Activated T-helper 17 cell treated with anti-CD3 and anti-CD28 coated beads, Interleukin-2, amount 50 U/mL, for 72 hours (primary cell): ENCODE measurements at regions not wholly inside any gene's neighbourhood (a gene's known extent, or its start where the extent isn't known, plus 50 kb on each side); places are given as distances from the start of the nearest gene placed in this dataset.
A peak's percentile ranks its signal among the peaks of the same experiment; 100 is the strongest.

Source experiments
- ATAC-seq: fragments of 150-1000 bp; cut with Tn5 transposase; replicated peaks from 2 replicates; pipeline ENCODE4 v1.10.0; 2021; ENCODE audit warnings: mild to moderate bottlenecking, moderate library complexity
- H3K27ac Mint-ChIP-seq: one replicate; pipeline ENCODE4 v1.8.0; 2022; ENCODE audit warnings: mixed read lengths
- H3K27me3 Mint-ChIP-seq: one replicate; pipeline ENCODE4 v1.8.0; 2022; ENCODE audit warnings: mixed read lengths
- H3K36me3 Mint-ChIP-seq: one replicate; pipeline ENCODE4 v1.8.0; 2022; ENCODE audit warnings: low read depth, mild to moderate bottlenecking, mixed read lengths
- H3K4me1 Mint-ChIP-seq: one replicate; pipeline ENCODE4 v1.8.0; 2022; ENCODE audit warnings: mixed read lengths
- H3K4me3 Mint-ChIP-seq: one replicate; pipeline ENCODE4 v1.8.0; 2022; ENCODE audit warnings: mild to moderate bottlenecking, mixed read lengths
- H3K9me3 Mint-ChIP-seq: one replicate; pipeline ENCODE4 v1.8.0; 2022; ENCODE audit warnings: mixed read lengths

DNA sequence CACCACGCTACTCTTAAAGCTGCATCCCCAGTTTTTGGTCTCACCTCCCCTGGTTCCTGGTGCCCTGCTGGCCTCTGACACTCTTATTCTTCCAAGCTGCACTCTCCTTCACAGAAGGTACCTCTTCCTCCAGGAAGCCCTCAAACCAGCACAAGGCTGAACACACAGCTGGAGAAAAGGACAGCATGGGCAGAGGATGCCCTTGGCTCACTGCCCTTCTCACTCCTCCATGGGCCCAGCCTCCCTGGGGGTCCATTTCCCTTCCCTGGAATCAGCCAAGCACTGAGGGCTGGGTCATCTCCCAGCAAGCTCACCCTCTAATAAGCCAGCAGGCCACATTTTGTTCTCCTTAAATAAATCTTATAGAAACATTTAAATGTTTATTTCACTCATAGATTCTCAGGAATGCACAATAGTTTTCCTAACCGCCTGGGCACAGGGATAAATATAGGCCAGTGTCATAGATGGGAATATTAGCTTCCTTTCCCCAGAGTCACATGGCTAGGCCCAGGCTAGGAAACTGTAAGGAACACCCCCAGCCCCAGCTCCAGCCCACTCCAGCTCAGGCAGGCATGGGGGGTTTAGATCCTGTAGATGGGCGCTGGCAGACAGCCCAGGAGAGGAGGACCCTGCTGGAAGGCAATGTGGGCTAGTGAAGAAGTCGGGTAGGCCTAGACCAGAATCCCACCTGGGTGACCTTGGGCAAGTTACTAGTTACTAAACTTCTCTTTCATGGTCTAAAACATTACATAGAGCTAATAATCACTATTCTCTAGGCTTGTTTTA is 51.5 kb downstream of the IRAG1 start:
- no peaks in the 10 kb centered on the region for H3K36me3 Mint-ChIP-seq

DNA sequence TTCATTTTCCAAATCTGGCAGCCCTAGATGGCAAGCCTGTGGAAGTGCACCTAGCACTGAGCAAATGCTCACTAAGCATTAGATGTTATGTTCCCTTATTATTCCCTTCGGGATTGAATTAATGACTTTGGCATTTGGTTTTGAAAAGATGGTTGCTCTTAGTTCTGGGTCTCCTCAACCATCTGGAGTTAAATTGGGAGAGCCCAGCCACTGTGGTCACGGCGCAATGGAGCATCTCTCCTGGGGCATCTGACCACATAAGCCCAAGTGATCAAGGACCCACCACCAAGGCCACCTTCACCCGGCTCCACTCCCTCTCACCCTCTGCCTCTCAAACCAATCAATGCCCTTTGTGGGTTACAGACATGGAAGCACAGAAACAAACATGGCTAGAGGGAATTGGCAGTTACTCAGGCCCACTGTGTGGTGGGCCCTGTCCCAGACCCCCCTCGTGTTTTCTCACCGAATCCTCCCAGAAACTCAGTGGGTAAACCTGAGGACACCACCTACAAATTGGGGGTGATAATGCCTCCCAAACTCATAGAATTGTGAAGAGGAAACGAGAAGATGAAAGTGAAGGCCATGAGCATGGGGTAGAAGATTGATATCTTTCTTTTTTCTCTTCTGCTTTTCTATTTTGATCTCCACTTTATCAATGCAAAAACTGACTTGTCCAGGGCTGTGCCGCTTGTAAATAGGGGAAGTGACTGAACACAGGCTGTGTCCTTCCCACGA is 52.2 kb downstream of the IRAG1 start:
- peak overlapping the region; percentile 24 for H3K27ac Mint-ChIP-seq
- no peak overlapping the region for H3K4me3 Mint-ChIP-seq
- peaks cover 7% of the 10 kb centered on the region for H3K27me3 Mint-ChIP-seq
- no peaks in the 10 kb centered on the region for H3K4me1 Mint-ChIP-seq
- no peak for ATAC-seq
- no peaks in the 10 kb centered on the region for H3K36me3 Mint-ChIP-seq
- no peaks in the 10 kb centered on the region for H3K9me3 Mint-ChIP-seq

More for the DNA sequence above, 51.5 kb downstream of the IRAG1 start:
- peaks cover under 1% of the 10 kb centered on the region for H3K4me1 Mint-ChIP-seq
- H3K4me3 Mint-ChIP-seq = no peak overlapping the region
- no peaks in the 10 kb centered on the region for H3K9me3 Mint-ChIP-seq
- ATAC-seq = no peak
- peaks cover 7% of the 10 kb centered on the region for H3K27me3 Mint-ChIP-seq
- H3K27ac Mint-ChIP-seq = peak overlapping the region; percentile 24

DNA sequence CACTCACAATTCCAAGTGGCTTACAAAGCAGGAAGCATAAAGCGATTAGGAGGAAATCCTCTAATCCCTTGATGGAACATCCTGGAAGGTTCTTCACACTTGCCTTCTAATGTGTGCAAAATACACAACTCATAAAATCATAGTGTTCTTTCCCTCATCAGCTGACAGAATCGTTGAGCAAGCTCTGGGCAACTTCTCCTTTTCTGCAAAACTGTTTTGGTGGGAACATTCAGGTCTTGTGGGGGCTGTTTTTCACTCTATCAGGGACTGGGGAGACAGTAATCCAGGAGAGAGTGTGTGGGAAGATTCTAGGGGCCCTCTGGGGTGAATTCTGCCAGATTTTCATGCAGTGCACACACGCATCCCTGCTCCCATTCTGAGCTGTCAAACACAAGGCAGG is 53.2 kb downstream of the IRAG1 start:
- Mint-ChIP-seq H3K36me3 (no peaks in the 10 kb centered on the region), H3K4me1 (no peaks in the 10 kb centered on the region), H3K4me3 (no peak overlapping the region), H3K27me3 (peaks cover 7% of the 10 kb centered on the region), H3K27ac (no peak overlapping the region), H3K9me3 (no peaks in the 10 kb centered on the region)
- no peak for ATAC-seq

DNA sequence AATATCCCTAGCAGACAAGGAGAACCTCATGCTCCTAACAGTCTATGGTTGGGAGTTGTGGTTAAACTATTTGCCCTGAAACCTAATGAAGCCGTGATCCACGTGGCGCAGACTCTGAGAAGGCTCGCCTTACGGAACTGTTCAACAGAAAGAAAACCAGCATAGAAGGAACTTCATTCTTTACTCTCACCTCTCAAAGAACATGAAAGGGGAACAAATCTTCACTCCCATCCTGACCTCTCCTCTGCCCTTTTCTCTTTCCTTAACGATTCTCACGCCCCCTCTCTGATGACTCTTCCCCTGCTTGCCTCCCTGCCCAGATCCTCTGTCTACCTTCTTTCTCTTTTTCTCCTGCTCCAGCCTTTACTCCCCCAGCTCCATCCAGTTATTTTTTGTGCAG is 54.2 kb downstream of the IRAG1 start:
- Mint-ChIP-seq H3K4me1 (no peaks in the 10 kb centered on the region), H3K27ac (no peak overlapping the region), H3K27me3 (peaks cover 7% of the 10 kb centered on the region), H3K4me3 (no peak overlapping the region), H3K36me3 (no peaks in the 10 kb centered on the region), H3K9me3 (no peaks in the 10 kb centered on the region)
- no peak for ATAC-seq

DNA sequence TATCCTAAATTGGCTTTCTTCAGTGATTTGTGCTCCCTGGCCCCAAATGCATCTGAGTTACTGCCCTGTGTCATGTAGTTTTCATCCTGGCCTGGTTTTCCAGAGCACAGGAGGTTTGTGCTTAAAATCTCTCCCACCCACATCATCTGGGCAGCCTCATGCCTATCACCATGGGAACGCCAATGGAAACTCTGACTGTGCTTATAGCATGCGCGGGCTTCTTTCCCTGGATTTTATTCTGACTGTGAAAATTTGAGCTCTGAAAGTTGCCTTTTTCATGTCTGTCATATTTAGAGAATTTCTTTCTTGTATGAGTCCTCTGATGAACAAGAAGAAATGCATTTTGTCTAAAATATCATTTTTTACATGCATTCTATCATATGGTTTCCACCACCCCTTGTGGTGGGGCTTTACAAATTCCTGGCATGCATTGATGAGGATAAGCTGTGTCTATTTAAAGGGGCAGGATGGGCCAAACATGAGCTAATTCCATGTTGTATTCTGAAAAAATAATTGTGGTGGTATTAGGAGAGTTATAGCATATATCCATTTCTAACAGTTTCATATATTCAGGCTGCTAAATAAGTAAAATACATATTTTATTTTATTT is 55.1 kb downstream of the IRAG1 start:
- Mint-ChIP-seq H3K27ac (no peak overlapping the region), H3K4me1 (no peaks in the 10 kb centered on the region), H3K9me3 (no peaks in the 10 kb centered on the region), H3K27me3 (peaks cover 7% of the 10 kb centered on the region), H3K4me3 (no peak overlapping the region), H3K36me3 (no peaks in the 10 kb centered on the region)
- no peak for ATAC-seq

DNA sequence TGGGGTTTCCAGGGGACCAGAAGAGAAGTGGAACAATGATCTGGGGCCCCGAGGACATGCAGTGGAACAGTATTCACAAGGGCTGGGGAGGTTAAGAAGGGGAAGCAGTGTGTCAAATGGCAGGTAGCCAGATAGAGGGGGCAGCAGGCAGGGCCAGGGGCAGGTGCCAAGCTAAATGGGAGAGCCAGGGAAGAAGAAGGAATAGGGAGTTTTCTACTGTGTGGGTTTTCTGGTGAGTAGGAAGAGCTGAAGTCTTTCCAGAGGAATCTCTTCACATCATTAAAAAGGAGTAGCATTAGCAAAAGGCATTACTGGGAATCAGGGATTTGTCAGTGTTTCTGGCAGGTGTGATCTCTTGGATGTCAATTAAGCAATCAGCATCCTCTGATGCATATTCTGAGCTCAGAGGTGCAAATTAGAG is 55.8 kb downstream of the IRAG1 start:
- Mint-ChIP-seq H3K4me1 (no peaks in the 10 kb centered on the region), H3K36me3 (no peaks in the 10 kb centered on the region), H3K27me3 (peaks cover 7% of the 10 kb centered on the region), H3K4me3 (no peak overlapping the region), H3K27ac (no peak overlapping the region), H3K9me3 (no peaks in the 10 kb centered on the region)
- ATAC-seq = no peak

DNA sequence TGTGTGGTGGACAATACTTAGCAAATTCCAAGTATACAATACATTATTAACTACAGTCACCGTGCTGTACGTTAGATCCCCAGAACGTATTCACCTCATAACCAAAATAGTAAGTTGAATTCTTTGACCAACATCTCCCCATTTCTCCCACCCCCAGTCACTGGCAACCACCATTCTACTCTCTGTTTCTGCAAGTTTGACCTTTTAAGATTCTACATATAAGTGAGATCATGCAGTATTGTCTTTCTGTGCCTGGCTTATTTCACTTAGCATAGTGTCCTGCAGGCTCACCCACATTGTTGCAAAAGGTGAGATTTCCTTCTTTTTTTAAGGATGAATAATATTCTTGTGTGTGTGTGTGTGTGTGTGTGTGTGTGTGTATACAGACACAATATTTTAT is 59.1 kb downstream of the IRAG1 start:
- Mint-ChIP-seq H3K36me3 (no peaks in the 10 kb centered on the region), H3K4me1 (no peaks in the 10 kb centered on the region), H3K27me3 (peaks cover 10% of the 10 kb centered on the region), H3K27ac (no peak overlapping the region), H3K4me3 (no peak overlapping the region), H3K9me3 (no peaks in the 10 kb centered on the region)
- ATAC-seq = no peak

DNA sequence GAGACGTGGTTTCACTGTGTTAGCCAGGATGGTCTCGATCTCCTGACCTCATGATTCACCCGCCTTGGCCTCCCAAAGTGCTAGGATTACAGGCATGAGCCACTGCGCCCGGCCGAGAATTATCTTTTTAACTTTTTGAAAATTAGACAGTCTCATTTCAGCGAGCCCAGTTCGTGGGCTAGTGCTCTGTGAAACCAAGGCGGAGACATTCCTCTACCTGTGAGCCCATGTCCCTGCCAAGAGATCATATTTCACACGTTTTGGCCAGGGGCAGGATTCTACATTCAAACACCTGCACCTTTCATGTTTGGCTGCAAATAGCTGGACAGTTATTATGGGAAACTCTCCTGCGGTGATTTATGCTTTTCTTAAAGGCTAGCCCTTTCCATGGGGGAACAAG is 60.3 kb downstream of the IRAG1 start:
- no peaks in the 10 kb centered on the region for H3K36me3 Mint-ChIP-seq

DNA sequence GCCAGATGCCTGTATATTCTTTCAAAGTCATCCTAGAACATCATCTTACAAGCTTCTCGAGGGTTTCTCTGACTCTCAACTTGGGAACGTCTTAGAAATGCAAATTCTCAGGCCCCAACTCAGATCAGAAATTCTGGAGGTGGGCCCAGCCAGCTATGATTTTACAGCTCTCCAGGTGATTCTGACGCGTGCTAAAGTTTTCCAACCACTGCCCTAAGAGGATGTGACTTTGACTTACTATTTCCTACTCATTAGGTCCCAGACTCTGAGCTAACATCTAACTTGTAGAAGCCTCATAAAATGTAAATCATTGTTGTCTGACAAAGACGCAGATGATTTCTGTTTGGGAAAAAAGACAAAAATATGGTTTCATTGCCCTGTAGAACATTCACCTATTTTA is 61.1 kb downstream of the IRAG1 start:
- no peaks in the 10 kb centered on the region for H3K36me3 Mint-ChIP-seq
- H3K4me3 Mint-ChIP-seq = no peak overlapping the region
- peaks cover 7% of the 10 kb centered on the region for H3K27me3 Mint-ChIP-seq
- peak; percentile 75 for ATAC-seq
- H3K27ac Mint-ChIP-seq = no peak overlapping the region
- H3K4me1 Mint-ChIP-seq = no peaks in the 10 kb centered on the region
- H3K9me3 Mint-ChIP-seq = no peaks in the 10 kb centered on the region

More for the DNA sequence above, 60.3 kb downstream of the IRAG1 start:
- Mint-ChIP-seq H3K9me3 (no peaks in the 10 kb centered on the region), H3K27me3 (peaks cover 10% of the 10 kb centered on the region), H3K27ac (no peak overlapping the region), H3K4me3 (no peak overlapping the region), H3K4me1 (no peaks in the 10 kb centered on the region)
- ATAC-seq = no peak

DNA sequence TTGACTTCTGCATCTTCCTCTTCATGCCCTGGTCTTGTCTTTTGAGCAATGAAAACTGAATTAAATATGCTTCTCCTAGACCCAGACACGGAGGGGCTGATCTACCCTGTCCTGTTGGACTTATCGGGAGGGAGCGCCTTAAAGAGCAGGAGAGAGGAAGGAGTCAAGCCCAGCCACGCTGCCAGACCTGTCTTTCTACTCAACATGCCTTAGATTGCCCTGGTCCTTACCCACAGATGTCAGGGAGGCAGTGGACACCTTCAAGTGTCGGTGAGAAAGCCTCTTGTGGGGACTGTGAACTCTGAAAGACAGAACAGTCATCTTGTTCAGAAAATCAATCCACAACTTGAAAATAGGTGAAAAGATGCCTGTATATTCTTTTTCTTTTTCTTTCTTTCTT is 61.8 kb downstream of the IRAG1 start:
- no peaks in the 10 kb centered on the region for H3K9me3 Mint-ChIP-seq
- H3K4me1 Mint-ChIP-seq = no peaks in the 10 kb centered on the region
- no peak overlapping the region for H3K4me3 Mint-ChIP-seq
- H3K27ac Mint-ChIP-seq = no peak overlapping the region
- peaks cover 7% of the 10 kb centered on the region for H3K27me3 Mint-ChIP-seq
- no peak for ATAC-seq
- no peaks in the 10 kb centered on the region for H3K36me3 Mint-ChIP-seq

DNA sequence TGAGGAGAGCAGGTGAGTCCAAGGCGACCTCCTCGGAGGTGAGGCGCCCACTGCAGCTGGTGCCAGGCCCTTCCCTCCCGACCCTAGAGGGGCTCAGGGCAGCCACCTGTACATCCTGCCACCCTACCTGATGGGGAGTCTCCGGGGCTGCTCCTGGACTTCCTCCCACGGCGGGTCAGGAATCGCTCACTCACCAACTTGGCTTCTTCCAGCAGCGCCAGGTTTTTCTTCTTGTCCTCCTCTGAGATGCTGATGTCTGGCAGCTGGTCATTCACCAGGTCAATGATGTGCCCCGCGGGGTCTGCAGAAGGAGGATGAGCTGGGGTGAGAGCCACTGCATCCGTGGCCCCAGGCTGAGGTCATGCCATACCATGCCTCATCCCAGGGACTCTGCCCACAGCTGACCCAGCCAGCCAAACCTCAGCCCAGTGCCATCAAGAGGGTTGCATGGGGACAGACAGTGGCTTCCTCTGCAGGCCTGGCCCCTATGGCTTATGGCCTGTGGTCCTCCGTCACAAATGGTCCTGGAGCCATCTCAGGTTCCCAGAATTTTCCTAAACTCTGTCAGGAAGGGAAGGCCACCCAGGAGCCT is 61.0 kb upstream of the LYVE1 start:
- no peak overlapping the region for H3K4me3 Mint-ChIP-seq
- ATAC-seq = no peak
- H3K36me3 Mint-ChIP-seq = no peaks in the 10 kb centered on the region
- H3K27ac Mint-ChIP-seq = no peak overlapping the region
- no peaks in the 10 kb centered on the region for H3K4me1 Mint-ChIP-seq
- no peaks in the 10 kb centered on the region for H3K9me3 Mint-ChIP-seq
- H3K27me3 Mint-ChIP-seq = peaks cover 7% of the 10 kb centered on the region

DNA sequence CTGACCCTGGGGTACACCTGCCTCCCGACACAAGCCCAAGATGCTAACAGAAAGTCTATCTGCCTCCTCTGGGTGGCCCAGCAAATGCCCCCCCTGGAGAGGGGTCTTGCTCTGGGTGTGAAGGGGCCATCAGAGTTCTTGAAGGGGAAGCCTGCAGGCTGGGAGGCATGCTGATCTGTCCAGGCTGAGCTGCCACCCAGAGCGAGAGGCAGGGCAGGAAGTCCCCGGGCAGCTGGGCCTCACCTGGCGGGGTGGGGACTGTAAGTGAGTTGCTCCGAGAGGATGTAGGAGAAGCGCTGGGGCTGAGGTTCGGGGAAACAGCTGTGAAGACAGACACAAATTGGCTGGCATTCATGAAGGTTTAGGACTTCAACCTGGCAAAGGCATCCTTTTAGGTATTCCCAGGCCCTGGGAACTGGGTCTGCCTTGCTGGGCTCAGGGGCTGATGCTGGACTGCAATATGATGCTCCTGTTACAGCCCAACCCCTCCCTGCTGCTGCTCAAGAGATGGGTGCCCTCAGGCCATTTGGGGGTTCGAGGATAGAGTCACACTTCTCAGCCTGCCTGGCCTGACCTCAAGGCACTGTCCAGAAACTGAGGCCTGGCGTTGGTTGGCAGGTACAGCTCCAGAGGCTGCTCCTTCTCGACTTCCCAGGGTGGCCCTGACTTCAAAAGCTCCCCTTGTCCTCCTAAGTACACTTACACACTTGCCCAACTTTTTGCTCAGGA is 60.2 kb upstream of the LYVE1 start:
- Mint-ChIP-seq H3K27me3 (peaks cover 7% of the 10 kb centered on the region), H3K4me3 (no peak overlapping the region), H3K36me3 (no peaks in the 10 kb centered on the region), H3K4me1 (peaks cover 4% of the 10 kb centered on the region), H3K27ac (no peak overlapping the region), H3K9me3 (no peaks in the 10 kb centered on the region)
- ATAC-seq = no peak

DNA sequence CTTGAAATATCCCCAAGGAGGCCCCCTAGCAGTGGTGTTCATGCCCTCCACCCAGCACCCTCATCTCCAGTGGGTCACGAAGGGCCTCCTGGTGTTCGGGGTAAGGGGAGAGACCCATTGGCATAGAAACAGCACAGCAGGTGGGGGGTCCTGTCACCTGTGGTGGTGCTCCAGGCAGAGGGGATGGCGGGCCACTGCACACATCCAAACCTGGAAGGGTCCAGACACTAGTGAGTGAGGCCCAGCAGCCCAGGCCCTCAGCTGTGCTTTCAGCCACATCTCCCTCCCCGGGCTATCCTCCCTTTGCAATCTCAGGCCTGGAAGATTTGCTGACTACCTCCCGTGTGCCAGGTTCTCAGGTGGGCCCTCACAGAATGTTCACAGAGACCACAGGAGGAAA is 59.4 kb upstream of the LYVE1 start:
- Mint-ChIP-seq H3K4me3 (no peak overlapping the region), H3K36me3 (no peaks in the 10 kb centered on the region), H3K27me3 (peaks cover 7% of the 10 kb centered on the region), H3K4me1 (peaks cover 12% of the 10 kb centered on the region), H3K27ac (no peak overlapping the region), H3K9me3 (no peaks in the 10 kb centered on the region)
- no peak for ATAC-seq

DNA sequence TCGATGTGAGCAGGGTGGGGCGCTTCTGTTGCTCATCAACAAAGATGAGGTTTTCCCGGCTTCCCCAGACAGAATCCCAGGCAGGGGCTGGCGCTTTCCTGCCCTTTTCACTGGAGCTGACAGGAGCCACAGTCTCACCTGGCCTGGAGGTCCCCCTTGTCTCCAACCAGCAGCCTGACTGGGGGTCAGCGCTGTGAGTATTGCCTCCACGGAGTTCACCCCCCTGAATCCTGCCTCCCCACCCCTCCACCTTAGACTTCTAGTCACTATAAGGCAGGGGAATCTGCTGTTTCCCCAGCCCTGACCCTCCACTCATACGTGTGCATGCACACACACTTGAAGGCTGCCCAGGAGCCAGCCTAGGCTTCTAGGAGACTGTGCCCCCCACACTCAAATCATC is 58.8 kb upstream of the LYVE1 start:
- H3K36me3 Mint-ChIP-seq = no peaks in the 10 kb centered on the region

More for the DNA sequence above, 58.8 kb upstream of the LYVE1 start:
- H3K27me3 Mint-ChIP-seq = peaks cover 7% of the 10 kb centered on the region
- peaks cover 13% of the 10 kb centered on the region for H3K4me1 Mint-ChIP-seq
- H3K27ac Mint-ChIP-seq = no peak overlapping the region
- no peak for ATAC-seq
- no peaks in the 10 kb centered on the region for H3K9me3 Mint-ChIP-seq
- no peak overlapping the region for H3K4me3 Mint-ChIP-seq
